ENCODE measurements at regions not wholly inside any gene's neighbourhood (a gene's known extent, or its start where the extent isn't known, plus 50 kb on each side); places are given as distances from the start of the nearest gene placed in this dataset.

DNA sequence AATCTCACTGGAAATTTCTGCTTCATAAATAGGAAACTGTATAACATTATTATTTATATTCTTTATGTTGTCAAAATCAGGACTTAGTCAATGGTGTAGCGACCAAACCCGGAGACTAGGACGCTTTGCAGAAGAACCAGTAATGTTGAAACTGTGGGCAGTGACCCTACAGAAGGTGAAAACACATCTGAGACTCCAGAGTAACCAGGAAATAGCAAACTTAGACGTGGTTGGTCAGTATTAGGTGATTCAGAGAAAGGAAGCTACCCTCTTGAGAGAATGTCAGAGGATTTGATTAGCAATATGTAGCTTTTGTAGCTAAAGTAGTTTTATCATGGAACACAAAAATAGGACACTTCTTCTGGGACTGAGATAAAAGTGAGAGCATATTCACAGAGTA lies 381.9 kb downstream of the SLC16A7 start (continued):
- TF ChIP-seq, protein P1, sequence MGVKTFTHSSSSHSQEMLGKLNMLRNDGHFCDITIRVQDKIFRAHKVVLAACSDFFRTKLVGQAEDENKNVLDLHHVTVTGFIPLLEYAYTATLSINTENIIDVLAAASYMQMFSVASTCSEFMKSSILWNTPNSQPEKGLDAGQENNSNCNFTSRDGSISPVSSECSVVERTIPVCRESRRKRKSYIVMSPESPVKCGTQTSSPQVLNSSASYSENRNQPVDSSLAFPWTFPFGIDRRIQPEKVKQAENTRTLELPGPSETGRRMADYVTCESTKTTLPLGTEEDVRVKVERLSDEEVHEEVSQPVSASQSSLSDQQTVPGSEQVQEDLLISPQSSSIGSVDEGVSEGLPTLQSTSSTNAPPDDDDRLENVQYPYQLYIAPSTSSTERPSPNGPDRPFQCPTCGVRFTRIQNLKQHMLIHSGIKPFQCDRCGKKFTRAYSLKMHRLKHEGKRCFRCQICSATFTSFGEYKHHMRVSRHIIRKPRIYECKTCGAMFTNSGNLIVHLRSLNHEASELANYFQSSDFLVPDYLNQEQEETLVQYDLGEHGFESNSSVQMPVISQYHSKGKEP (tag by site-specific recombination; IDR thresholded peaks at IDR 0.05), result no peak
- TF ChIP-seq, protein P2, sequence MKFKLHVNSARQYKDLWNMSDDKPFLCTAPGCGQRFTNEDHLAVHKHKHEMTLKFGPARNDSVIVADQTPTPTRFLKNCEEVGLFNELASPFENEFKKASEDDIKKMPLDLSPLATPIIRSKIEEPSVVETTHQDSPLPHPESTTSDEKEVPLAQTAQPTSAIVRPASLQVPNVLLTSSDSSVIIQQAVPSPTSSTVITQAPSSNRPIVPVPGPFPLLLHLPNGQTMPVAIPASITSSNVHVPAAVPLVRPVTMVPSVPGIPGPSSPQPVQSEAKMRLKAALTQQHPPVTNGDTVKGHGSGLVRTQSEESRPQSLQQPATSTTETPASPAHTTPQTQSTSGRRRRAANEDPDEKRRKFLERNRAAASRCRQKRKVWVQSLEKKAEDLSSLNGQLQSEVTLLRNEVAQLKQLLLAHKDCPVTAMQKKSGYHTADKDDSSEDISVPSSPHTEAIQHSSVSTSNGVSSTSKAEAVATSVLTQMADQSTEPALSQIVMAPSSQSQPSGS (tag by site-specific recombination; IDR thresholded peaks at IDR 0.05; ENCODE audit: low read depth), result no peak
- no peak for TF ChIP-seq ZNF354C (tag by site-specific recombination; IDR thresholded peaks at IDR 0.05; ENCODE audit: borderline replicate concordance, low read depth)
- TF ChIP-seq ZNF600 (tag by site-specific recombination; IDR thresholded peaks at IDR 0.05), result no peak
- TF ChIP-seq ZNF114 (tag by site-specific recombination; IDR thresholded peaks at IDR 0.05), result no peak

DNA sequence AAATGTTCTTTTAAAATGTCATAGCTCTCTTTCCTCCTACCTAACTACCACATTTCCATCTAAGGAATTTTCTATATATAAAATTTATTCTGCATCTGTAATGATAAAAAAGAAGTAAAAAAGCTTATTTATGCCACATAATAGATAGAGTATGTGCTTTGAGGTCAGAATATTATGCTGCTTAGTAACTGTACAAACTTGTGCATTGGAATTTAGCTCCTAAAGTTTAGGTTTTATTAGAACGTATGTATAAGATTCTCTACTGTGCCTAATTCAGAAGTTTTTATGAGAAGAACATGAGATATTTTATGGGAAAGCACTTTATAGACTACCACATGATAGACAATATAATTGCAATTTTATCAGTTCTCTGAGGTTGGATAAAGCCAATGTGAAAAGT lies 384.6 kb downstream of the SLC16A7 start:
- Histone ChIP-seq H3K36me3 (ENCODE audit: control insufficient read depth in 2 of 2, insufficient read depth in 1 of 2, low read length in 2 of 2) (no peaks in the 10 kb centered on the region), H3K27ac (ENCODE audit: extremely low read depth, low read depth, low read length) (no peak overlapping the region), H3K9me3 (ENCODE audit: control insufficient read depth, insufficient read depth, low read depth, low read length) (no peaks in the 10 kb centered on the region), H3K4me3 (ENCODE audit: low read depth, low read length) (no peak overlapping the region), H3K4me1 (ENCODE audit: control insufficient read depth, insufficient read depth, low read length) (no peaks in the 10 kb centered on the region)
- ChIA-PET CTCF (no interaction called here), POLR2A (no interaction called here)
- TF ChIP-seq ZNF274 (IDR thresholded peaks at IDR 0.05; ENCODE audit: low read length), result no peak
- no peak for TF ChIP-seq ZNF274 (tag by site-specific recombination; IDR thresholded peaks at IDR 0.05; ENCODE audit: borderline replicate concordance)
- TF ChIP-seq MYNN (tag by site-specific recombination; IDR thresholded peaks at IDR 0.05; ENCODE audit: borderline replicate concordance), result no peak
- no peak for TF ChIP-seq ZNF785 (tag by site-specific recombination; IDR thresholded peaks at IDR 0.05)
- TF ChIP-seq ZNF571 (tag by site-specific recombination; IDR thresholded peaks at IDR 0.05), result no peak
- no peak for TF ChIP-seq ZNF140 (tag by site-specific recombination; IDR thresholded peaks at IDR 0.05)
- TF ChIP-seq, protein P3, sequence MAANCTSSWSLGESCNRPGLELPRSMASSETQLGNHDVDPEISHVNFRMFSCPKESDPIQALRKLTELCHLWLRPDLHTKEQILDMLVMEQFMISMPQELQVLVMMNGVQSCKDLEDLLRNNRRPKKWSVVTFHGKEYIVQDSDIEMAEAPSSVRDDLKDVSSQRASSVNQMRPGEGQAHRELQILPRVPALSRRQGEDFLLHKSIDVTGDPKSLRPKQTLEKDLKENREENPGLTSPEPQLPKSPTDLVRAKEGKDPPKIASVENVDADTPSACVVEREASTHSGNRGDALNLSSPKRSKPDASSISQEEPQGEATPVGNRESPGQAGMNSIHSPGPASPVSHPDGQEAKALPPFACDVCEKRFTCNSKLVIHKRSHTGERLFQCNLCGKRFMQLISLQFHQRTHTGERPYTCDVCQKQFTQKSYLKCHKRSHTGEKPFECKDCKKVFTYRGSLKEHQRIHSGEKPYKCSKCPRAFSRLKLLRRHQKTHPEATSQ (tag by site-specific recombination; IDR thresholded peaks at IDR 0.05), result no peak

DNA sequence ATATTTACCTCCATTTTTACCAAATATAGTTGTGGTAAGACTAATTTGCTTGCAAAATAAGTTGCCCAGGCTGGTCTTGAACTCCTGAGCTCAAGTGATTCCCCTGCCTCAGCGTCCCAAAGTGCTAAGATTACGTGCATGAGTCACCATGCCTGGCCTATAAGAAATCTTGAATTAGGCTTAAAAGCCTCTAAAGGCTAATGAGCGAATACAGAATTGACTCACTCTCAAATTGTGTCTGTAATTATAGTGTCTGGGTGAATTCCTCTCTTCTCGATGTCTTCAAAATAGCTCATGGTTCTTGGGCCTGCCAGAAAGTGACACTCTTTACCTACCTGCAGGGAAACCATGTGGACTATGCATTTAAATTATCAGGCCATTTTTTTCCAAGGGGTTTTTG lies 403.5 kb downstream of the SLC16A7 start:
- CTCF ChIA-PET, result interaction anchor here (0.7 kb wide), 1 partner anchor 558 kb away, joined by 3 read pairs; no protein-coding TSS in a partner anchor
- TF ChIP-seq KLF9 (tag by site-specific recombination; IDR thresholded peaks at IDR 0.05; ENCODE audit: low read depth), result no peak
- no peak for TF ChIP-seq ZNF658 (tag by site-specific recombination; IDR thresholded peaks at IDR 0.05)
- no peak for TF ChIP-seq ZIC2 (tag by site-specific recombination; IDR thresholded peaks at IDR 0.05)
- TF ChIP-seq ZNF701 (tag by site-specific recombination; IDR thresholded peaks at IDR 0.05), result no peak
- TF ChIP-seq, protein P4, sequence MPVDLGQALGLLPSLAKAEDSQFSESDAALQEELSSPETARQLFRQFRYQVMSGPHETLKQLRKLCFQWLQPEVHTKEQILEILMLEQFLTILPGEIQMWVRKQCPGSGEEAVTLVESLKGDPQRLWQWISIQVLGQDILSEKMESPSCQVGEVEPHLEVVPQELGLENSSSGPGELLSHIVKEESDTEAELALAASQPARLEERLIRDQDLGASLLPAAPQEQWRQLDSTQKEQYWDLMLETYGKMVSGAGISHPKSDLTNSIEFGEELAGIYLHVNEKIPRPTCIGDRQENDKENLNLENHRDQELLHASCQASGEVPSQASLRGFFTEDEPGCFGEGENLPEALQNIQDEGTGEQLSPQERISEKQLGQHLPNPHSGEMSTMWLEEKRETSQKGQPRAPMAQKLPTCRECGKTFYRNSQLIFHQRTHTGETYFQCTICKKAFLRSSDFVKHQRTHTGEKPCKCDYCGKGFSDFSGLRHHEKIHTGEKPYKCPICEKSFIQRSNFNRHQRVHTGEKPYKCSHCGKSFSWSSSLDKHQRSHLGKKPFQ (tag by site-specific recombination; IDR thresholded peaks at IDR 0.05), result no peak
- no peak for TF ChIP-seq ZNF791 (tag by site-specific recombination; IDR thresholded peaks at IDR 0.05)
- TF ChIP-seq, protein P5, sequence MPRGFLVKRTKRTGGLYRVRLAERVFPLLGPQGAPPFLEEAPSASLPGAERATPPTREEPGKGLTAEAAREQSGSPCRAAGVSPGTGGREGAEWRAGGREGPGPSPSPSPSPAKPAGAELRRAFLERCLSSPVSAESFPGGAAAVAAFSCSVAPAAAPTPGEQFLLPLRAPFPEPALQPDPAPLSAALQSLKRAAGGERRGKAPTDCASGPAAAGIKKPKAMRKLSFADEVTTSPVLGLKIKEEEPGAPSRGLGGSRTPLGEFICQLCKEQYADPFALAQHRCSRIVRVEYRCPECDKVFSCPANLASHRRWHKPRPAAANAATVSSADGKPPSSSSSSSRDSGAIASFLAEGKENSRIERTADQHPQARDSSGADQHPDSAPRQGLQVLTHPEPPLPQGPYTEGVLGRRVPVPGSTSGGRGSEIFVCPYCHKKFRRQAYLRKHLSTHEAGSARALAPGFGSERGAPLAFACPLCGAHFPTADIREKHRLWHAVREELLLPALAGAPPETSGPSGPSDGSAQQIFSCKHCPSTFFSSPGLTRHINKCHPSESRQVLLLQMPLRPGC (tag by site-specific recombination; IDR thresholded peaks at IDR 0.05), result no peak
- no peak for TF ChIP-seq ZNF610 (tag by site-specific recombination; IDR thresholded peaks at IDR 0.05; ENCODE audit: borderline replicate concordance)
- no peak for TF ChIP-seq ZBTB48 (tag by site-specific recombination; IDR thresholded peaks at IDR 0.05)
- TF ChIP-seq KLF1 (tag by site-specific recombination; IDR thresholded peaks at IDR 0.05), result no peak
- TF ChIP-seq, protein P6, sequence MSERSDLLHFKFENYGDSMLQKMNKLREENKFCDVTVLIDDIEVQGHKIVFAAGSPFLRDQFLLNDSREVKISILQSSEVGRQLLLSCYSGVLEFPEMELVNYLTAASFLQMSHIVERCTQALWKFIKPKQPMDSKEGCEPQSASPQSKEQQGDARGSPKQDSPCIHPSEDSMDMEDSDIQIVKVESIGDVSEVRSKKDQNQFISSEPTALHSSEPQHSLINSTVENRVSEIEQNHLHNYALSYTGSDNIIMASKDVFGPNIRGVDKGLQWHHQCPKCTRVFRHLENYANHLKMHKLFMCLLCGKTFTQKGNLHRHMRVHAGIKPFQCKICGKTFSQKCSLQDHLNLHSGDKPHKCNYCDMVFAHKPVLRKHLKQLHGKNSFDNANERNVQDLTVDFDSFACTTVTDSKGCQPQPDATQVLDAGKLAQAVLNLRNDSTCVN (tag by site-specific recombination; optimal IDR thresholded peaks at IDR 0.05), result no peak
- Histone ChIP-seq H3K4me3 (ENCODE audit: low read depth, low read length) (no peak overlapping the region), H3K4me1 (ENCODE audit: control insufficient read depth, insufficient read depth, low read length) (no peaks in the 10 kb centered on the region), H3K36me3 (ENCODE audit: control insufficient read depth in 2 of 2, insufficient read depth in 1 of 2, low read length in 2 of 2) (no peaks in the 10 kb centered on the region), H3K9me3 (ENCODE audit: control insufficient read depth, insufficient read depth, low read depth, low read length) (no peaks in the 10 kb centered on the region), H3K27ac (ENCODE audit: extremely low read depth, low read depth, low read length) (no peak overlapping the region)
- POLR2A ChIA-PET, result no interaction called here

Data from HEK293 (cell line).